HG03064 (cell line): ENCODE measurements at regions not wholly inside any gene's neighbourhood (a gene's known extent, or its start where the extent isn't known, plus 50 kb on each side); places are given as distances from the start of the nearest gene placed in this dataset.
A peak's percentile ranks its signal among the peaks of the same experiment; 100 is the strongest.

Source experiments
- ATAC-seq: cut with Tn5 transposase; IDR thresholded peaks from one replicate; pipeline ENCODE4 v1.9.1; 2021; ENCODE audit warnings: low read depth; ENCODE audit not compliant: unreplicated experiment

DNA sequence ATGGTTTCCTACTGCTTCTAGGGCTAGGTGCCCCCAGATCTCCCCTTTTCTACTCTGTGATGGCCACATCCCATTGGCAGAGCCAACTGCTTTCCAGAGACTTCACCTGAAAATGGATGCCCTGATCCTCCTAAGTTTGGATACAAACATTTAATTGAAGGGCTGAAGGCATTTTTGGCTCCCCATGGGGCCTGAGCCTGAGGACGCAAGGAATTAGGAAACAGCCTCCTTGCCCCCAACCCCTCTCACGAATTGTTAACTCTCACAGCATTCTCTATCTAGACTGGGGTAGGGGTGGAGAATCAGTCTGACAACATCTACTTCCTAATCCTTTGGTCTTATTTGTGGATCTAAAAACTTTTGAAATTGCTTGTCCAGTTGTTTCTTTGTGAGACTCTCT, 108.5 kb upstream of the KCNK2 start:
- no peak for ATAC-seq

DNA sequence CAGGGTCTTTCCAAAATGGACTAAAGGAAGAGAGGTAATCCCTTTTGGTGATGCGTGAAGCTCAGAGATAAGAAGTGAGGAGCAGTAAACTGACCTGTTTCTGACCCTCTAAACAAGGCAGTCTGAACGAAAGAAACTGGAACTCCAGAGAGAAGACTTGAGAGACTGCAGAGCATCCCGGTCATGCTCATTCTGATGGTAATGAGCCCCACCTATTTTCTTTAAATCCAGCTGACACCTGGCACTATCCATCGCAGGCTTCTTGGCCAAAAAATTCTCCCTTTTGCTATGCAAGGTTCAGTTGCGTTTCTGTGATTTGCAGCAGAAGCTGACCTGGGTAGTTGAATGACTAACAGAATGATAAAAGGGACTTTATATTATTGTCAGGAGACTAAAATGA, 105.9 kb upstream of the KCNK2 start:
- no peak for ATAC-seq

DNA sequence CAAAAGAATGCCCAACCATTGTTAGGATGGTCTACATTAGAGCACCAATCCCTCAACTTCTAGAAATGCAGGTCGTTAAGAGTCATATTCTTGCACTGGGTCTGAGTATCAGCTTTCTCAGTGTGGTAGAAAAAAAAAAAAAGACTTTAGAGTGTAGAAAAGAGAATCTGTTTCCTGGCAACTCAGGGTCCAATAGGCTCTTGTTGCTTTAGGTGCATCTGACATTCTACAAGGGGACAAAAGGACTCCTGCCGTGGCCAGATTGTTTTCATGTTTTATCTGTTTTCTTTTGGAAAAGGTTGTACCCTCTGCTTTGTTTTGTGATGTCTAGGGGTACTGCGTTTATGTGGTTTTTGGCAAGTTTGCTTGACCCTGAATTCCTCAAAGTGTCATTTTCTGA, 105.4 kb upstream of the KCNK2 start:
- ATAC-seq = no peak

DNA sequence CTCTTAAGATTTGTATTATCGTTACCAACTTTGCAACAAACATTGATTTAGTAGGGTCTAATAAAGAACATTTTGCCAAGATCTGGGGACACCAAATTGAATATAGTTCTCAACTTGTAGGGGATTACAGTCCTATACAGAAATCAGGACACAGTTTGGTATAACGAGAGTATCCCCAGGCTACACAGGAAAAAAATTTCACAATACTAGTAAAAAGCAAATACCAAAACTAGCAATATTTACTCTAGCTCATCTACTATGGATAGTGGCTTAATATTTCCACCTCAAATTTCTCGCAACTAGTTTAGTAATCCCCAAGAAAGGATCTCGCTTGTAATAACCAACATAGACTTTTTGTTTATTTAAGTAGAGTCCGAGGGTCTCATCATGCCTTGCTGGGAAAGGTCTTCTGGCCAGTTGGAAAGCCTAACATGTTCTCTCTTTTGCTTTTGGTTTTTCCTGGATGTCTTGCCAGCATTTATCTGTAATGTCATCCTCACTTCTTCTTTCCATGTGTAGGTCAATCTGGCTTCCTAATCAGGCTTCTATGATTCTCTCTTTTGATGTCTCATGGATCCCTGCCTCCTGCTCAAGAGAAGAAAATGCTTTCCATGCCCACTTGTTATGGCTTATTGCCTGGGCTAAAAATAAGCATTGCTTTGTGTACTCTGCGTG, 104.7 kb upstream of the KCNK2 start:
- ATAC-seq = no peak

DNA sequence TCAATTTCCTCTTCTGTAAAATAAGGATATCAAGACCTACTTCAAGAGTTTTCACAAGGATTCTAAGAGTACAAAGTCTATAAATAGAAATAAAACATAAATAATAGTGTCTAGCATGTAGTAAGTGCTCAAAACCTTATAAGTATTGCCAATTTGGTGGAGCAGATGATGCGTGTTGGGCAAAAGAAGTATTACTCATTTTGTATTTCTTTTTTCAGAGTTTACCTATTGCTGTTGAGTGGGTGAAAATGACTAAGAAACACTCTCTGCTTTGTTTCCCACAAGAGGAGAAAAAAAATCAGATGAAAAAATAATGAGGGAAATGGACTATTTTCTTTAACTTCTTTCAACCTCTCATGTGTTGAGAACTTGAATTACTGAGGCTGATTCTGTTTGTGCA, 103.3 kb upstream of the KCNK2 start:
- no peak for ATAC-seq

DNA sequence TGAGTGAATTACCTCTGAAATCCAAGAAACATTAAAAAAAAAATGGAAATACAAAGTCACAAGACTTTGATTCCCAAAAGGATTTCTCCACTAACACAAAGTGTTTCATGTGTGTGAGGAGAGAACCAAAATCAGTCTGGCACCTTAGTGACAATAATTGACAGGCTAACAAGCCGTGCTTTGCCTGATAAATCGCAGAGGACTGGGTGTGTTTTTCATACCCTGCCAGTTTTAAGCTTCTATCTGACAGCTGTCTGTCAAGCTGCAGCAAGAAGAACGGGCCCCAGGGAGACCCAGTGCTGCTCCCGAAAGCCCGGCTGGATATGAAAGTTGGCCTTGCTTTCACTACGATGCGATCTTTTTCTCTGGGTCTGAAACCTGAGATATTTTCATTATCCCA, 101.6 kb upstream of the KCNK2 start:
- no peak for ATAC-seq

DNA sequence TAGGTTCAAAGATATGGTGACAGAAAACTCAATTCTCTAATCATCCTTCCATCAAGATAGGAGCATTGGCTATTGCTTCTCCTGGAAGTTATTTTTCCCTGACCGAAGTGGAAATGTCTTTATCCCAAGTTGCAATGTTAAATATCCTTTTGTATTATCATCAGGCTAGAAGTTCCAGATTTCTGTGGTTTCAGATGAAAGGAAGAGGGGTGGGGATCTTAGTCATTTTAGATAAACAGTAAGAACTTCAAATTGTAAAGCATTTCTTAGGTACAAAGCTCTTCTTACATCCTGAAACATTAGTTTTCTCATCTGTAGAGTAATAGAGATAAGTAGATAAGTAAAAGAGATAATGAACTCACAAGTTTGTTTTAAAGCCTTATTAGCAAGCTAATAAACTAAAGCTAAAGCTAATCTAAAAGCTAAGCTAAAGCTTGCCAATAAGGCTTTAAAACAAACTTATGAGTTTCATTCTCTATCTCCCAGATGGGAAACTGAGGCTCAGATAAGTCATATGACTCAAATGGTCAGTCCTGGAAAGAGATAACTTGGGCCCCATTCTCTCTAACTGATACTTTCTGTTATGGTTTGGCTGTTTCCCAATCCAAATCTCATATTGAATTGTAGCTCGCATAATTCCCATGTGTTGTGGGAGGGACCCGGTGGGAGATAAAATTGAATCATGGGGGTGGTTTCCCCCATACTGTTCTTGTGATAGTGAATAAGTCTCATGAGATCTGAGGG, 99.2 kb upstream of the KCNK2 start:
- no peak for ATAC-seq

DNA sequence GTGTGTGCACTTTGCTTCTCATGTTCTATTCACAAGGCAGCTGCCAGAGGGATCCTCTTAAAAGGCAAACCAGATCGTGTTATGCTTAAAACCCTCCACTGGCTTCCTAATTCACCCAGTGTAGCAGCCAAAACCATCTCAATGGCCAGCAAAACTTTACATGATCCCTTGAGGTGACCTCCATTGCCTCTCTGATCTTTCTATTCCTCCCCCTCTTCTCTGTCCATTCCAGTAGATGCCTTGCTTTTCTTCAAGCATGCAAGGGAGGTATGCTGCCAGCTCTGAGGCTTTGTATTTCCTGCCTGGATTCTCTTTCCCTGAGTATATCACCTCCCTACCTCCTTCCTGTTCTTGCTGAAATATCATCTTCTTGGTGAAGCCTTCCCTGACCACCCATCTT, 93.2 kb upstream of the KCNK2 start:
- no peak for ATAC-seq

DNA sequence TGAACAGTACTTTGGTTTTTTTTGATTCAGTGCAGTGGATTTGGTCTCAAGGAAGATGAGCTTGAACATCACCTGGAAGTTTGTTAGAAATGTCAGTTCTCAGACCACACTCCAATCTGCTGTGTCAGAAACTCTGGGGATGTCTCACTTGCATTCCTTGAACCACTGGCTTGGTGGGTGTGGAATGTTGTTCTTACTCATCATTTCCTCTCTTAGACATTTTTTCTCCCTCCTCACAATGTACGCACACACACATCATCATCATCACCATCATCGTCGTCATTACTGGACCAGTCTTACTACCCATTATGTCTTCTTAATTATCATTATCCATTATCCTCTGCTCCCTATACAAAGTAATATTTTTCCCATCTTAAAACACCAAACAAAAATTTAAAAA, 91.9 kb upstream of the KCNK2 start:
- no peak for ATAC-seq

DNA sequence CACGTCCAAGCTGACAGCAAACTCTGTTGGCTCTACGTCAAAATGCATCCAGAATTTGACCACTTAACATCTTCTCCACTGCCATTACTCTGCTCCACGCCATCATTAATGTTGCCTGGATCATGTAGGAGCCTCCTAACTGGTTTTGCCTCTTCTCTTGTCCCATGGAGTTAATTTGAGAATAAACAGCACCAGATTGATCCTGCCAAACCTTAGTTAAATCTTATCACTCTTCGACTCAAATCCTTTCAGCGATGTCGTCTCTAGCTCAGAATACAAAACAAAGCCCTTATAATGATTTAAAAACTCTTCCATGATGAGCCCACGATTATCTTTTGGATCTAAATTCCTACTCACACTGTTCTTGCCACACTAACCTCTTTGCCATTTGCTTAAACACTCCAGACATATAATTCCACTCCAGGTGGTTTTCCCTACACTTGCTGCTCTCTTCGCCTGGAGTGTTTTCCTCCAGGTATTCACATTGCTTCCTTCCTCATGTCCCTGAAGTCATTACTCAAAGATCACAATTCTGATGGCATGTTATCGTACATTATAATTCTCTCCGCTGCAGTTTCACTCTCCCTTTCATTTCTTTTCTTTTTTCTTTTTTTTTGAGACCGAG, 90.7 kb upstream of the KCNK2 start:
- no peak for ATAC-seq

DNA sequence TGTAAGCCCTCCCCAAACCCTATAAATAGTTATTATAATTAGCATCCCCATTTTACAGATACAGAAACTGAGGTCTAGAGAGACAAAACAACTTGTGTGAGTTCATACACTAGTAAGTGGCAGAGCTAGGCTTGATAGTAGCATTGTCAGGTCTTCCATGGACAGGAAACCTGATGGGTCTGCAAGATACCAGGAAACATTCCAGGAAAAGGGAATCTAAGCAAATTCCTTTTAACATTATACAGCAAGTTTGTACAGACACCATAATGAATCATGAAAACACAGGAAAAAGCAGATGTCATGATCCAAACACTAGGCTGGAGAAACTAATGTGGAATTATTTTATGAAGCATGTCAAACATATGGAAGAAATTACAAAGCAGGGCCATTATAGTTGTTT, 89.1 kb upstream of the KCNK2 start:
- ATAC-seq = no peak

DNA sequence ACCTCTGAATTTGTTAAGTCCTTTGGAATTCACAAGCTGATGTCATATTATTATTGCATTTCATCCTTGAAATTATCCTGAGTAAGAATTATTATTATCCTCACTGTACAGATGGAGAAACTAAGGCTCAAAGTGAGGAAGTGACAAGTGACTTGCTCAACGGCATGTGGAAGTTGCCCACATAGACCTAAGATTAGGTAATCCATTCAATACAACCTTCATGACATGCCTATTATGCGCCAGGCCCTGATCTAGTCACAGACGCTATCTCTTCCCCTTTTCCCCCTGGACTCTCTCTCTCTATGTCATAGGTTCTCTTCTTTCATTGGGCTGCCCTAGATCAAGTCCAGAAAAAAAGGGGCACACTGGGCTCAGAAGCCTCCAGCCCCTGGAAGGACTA, 84.9 kb upstream of the KCNK2 start:
- ATAC-seq = no peak

DNA sequence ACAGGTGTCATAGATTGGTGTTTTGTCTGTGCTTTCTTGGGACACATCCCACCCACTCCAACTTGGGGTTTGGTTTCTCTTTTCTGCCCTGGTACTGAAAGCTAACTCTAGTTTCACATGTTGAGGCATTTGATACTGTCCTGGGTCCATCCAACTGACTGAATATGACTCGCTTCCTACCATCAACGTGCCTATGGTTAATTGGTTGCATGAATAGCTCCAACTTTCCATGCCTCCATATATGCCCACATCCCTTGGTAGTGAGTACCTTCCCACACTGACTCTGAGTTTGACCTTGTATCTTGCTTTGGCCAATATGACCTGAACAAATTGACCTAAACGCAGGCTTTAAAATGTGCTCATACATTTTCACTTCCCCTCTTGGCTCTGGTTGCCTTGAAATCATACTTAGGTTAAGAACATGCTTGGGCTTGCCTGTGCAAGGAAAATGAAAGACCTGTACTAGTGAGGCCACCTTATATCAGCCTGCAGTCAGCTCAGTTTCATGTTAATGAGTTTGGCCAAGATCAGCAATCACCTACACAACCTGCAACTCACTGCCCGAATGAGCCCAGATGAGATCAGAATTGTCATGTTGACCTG, 81.0 kb upstream of the KCNK2 start:
- peak; percentile 95 for ATAC-seq

DNA sequence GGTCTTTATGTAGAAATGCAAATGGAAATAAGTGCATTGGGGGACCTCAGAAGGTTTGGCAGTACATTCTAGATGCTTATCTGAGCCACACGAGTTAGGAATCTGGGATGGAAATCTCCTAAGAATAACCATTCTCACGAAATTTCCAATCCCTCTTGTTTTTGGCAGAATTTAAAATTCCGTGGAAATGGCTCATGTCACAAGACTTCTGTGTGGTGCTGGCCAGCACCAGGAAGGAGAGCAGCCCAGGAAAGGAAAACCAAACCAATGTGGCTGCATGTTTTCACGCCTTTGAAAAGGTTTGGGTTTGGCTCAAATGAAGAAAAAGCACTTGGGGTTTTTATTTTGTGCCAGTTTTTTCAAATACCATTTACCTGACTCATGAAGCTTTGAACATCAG, 80.1 kb upstream of the KCNK2 start:
- ATAC-seq = no peak

DNA sequence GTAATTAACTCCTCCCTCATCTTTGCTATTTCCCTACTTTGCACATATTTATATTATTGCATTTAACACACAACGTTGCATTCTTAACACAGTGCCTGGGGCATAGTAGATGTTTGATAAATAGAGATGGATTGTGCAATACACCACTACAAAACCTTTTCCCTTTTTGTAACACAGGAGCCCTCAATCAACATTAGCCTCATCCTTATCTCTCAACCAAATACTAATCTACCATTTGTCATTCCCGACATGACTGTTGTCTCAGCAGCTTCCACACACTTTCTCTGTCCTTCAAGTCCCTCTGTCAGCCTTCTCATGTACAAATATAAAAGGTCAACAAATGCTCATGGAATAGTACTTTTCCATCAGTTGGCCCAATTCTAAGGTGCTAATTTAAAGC, 78.9 kb upstream of the KCNK2 start:
- no peak for ATAC-seq

DNA sequence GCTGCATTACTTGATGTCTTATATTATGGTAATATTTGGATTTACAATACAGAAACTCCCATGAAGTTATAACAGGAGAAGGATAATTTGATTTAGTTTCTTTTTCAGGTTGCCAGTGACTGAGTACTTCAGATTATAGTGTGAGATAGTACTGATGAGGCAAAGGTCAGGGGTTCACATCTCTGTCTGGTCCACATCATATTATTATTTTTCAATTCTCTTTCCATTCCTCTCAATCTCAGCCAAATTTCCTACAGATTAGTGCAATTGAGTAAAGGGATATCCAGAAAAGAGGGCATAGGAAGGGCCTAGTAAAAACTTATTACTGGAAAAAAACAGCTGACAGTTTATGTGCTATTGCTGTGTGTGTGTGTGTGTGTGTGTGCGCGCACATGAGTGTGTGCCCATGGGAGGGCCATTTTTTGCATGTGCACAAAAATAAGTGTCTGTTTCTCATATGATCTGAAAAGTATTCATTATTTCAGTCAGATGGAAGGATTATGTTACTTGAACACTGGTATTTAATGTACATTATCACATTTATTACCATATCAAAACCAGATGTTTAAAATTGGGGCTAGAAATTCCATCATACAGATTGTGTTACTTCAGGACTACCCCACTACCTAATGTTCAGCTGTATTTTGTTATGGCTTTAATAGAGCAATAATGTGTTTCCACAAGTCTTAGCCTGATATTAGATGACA, 78.3 kb upstream of the KCNK2 start:
- ATAC-seq = no peak

DNA sequence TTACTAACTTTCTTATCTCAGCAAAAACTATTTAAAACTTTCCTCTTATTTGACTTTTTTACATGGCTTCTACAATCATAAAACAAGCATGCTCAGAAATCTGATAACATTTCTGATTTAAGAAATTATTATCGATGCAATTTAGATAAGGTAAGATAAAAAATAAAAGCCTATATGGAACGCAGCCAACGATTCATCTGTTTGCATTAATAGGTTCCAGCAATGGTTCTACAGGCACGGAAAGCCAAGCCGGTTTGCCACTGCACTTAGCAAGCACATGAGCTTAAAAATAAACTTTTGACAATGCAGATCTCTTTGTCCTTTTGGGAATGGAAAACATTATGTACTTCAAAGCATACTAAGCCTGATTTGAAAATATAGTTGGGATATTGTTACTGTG, 77.5 kb upstream of the KCNK2 start:
- ATAC-seq = no peak

DNA sequence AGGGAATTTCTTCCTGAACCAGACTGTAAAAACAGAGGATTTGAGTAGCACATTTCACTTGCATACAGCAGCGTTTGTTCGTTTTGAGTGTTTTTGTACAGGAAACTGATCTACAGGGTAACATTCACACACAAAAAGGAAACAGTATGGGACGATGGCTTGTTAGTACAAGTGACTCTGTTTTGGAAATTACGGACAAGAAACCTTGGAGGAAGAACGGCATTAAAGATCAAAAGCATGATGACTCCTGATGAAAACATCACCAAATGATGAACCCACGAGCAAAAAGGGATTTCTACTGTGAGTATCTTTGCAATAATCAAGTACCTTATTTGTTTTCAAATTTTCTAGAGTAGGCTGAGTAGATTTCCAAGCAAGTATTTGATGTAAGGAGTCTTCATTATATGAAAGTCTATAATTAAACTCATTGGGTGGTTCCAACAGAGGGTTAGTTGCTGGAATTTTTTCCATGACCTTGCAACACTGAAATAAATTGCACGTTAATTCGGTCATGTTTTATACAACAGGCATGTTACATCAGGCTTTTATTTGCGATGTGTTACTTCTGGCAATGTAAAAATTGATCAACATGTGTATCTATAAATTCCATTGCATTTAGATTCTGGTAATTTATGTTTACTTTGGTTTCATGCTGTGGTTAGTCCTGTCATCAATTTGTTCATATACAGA, 76.7 kb upstream of the KCNK2 start:
- no peak for ATAC-seq

DNA sequence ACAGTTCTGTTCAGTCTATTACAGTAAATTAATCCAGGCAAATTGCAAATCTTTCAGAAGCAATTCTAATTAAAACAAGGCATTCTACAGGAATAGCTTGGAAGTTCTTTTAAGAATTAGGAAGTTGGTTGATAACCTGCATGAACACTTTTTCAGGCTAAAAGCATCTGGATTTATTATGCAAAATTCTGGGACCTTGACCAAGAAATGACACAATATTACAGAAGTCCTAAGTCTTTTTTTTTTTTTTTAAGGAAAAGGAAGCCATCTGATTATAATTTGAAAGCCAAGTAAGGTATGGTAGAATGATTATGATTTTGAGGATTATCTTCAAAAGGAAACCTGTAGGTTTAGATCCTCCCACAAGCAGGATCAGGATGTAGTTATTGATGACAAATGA, 74.7 kb upstream of the KCNK2 start:
- ATAC-seq = no peak

DNA sequence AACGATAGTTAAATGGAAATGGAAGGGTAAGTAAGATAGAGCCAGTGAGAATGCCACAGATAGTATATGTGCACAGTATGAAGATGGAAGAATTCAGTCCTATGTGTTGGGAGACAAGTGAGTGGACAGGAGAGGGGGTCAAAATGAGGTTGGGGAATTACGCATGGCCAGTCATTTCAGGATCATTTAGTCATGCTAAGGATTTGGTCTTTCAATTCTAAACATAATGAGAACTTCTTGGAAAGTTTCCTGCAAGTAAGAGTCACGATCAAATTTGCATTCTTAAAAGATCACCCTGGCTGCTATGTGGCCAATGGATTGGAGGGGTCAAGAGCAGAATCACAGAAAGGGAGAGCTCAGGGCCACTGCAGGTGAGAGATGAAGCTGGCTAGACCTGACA, 64.0 kb upstream of the KCNK2 start:
- no peak for ATAC-seq

DNA sequence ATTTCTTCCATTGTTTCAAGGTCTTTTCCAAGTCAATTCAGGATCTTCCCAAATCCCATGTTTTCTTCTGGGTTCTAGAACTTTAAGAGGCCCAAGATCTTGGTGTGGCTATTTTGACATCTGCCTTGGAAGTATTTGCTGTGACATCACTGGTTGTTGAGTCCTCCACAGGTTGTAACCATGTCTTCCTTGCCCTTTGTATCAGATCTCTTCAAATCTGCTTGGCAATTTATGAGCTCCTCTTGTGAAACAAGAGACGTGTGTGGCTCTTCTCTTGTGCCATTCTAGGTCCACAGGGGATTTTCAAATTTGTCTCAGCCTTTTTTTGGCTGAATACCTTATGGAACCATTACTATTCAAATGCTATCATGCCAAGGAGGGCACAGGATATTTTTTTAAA, 60.3 kb upstream of the KCNK2 start:
- ATAC-seq = no peak
